Activated CD8-positive, alpha-beta T cell treated with anti-CD3 and anti-CD28 coated beads for 36 hours (primary cell): ENCODE measurements at regions not wholly inside any gene's neighbourhood (a gene's known extent, or its start where the extent isn't known, plus 50 kb on each side); places are given as distances from the start of the nearest gene placed in this dataset.

Source experiments
- ATAC-seq: fragments of 200-7000 bp; cut with Tn5 transposase; one replicate; pipeline ENCODE4 v1.10.0; 2021; ENCODE audit warnings: mild to moderate bottlenecking, moderate library complexity
- CTCF ChIA-PET: fragments of 350-600 bp; sonication (Branson Sonifier 250); formaldehyde crosslinking; loops from one replicate; lab custom pipeline; 2021; ENCODE audit warnings: antibody characterized with exemption; lab: Charles Lee
- POLR2A ChIA-PET: fragments of 350-600 bp; sonication (Branson Sonifier 250); formaldehyde crosslinking; loops from one replicate; lab custom pipeline; 2021; ENCODE audit warnings: antibody characterized with exemption; lab: Charles Lee
- DNase-seq: peaks from one replicate; pipeline ENCODE4 v3.0.0-alpha.2; 2020
- H3K27ac Mint-ChIP-seq: one replicate; pipeline ENCODE4 v1.8.0; 2021; ENCODE audit warnings: mild to moderate bottlenecking, mixed read lengths
- H3K27me3 Mint-ChIP-seq: one replicate; pipeline ENCODE4 v1.8.0; 2021; ENCODE audit warnings: mixed read lengths
- H3K36me3 Mint-ChIP-seq: one replicate; pipeline ENCODE4 v1.8.0; 2021; ENCODE audit warnings: low read depth, mixed read lengths
- H3K4me1 Mint-ChIP-seq: one replicate; pipeline ENCODE4 v1.8.0; 2021; ENCODE audit warnings: low read depth, mixed read lengths
- H3K4me3 Mint-ChIP-seq: one replicate; pipeline ENCODE4 v1.8.0; 2021; ENCODE audit warnings: mild to moderate bottlenecking, moderate library complexity, mixed read lengths
- H3K9me3 Mint-ChIP-seq: one replicate; pipeline ENCODE4 v1.8.0; 2021; ENCODE audit warnings: mixed read lengths
- CTCF ChIP-seq: fragments of 200-600 bp; IDR thresholded peaks from one replicate; pipeline ENCODE4 v1.8.0; 2022; ENCODE audit warnings: antibody characterized with exemption, mild to moderate bottlenecking
- intact Hi-C: fragments of 100-400 bp; cut with micrococcal nuclease; formaldehyde crosslinking; loops from one replicate; pipeline ENCODE4 v1.10.0; 2022

GRCh38 chr1:4083231-4084047 lies 183.4 kb upstream of the C1orf174 start:
- ATAC-seq (no peak), DNase-seq (no peak)
- Mint-ChIP-seq H3K27ac (no peak overlapping the region), H3K36me3 (no peaks in the 10 kb centered on the region), H3K27me3 (no peaks in the 10 kb centered on the region), H3K4me1 (no peaks in the 10 kb centered on the region), H3K9me3 (no peaks in the 10 kb centered on the region), H3K4me3 (no peak overlapping the region)
- TF ChIP-seq CTCF = no peak
- ChIA-PET POLR2A (no interaction called here), CTCF (no interaction called here)
- intact Hi-C loops = loop anchor here (1.0 kb wide), 1 partner anchor 13 kb away; no protein-coding TSS in a partner anchor

GRCh38 chr1:4084048-4084431 lies 184.0 kb upstream of the C1orf174 start:
- H3K27me3 Mint-ChIP-seq = no peaks in the 10 kb centered on the region
- H3K9me3 Mint-ChIP-seq = no peaks in the 10 kb centered on the region
- no peaks in the 10 kb centered on the region for H3K4me1 Mint-ChIP-seq
- ChIA-PET POLR2A (no interaction called here), CTCF (no interaction called here)
- no peak for DNase-seq
- intact Hi-C loops = no loop called here
- ATAC-seq = no peak
- no peak overlapping the region for H3K27ac Mint-ChIP-seq
- H3K36me3 Mint-ChIP-seq = no peaks in the 10 kb centered on the region
- no peak for TF ChIP-seq CTCF
- no peak overlapping the region for H3K4me3 Mint-ChIP-seq

DNA sequence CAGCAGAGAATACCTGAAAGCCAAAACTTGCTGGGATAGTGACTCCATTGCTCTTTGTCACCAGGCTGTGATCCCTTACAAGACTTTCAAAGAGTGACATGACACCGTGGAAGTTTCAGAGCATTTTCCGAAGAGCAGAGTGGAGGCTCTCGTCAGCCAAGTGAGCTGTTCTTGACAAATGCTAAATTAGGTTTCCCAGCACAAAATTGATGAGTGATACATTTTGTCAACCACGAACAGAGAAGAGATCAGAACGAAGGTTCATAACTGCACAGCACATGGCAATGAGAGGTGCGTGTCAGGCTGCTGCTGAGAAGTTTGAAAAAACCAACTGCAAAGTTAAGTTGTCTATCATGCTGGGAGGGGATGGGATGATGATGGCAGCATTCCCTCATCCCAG lies 184.4 kb upstream of the C1orf174 start:
- H3K36me3 Mint-ChIP-seq = no peaks in the 10 kb centered on the region
- CTCF ChIA-PET = no interaction called here
- no peaks in the 10 kb centered on the region for H3K9me3 Mint-ChIP-seq
- no peak overlapping the region for H3K27ac Mint-ChIP-seq
- POLR2A ChIA-PET = no interaction called here
- ATAC-seq = no peak
- H3K4me1 Mint-ChIP-seq = no peaks in the 10 kb centered on the region
- no peaks in the 10 kb centered on the region for H3K27me3 Mint-ChIP-seq
- intact Hi-C loops = no loop called here
- no peak for TF ChIP-seq CTCF
- no peak for DNase-seq
- no peak overlapping the region for H3K4me3 Mint-ChIP-seq

- Mint-ChIP-seq H3K36me3 (no peaks in the 10 kb centered on the region), H3K4me3 (no peak overlapping the region), H3K9me3 (no peaks in the 10 kb centered on the region), H3K27me3 (no peaks in the 10 kb centered on the region), H3K27ac (no peak overlapping the region), H3K4me1 (no peaks in the 10 kb centered on the region)
- TF ChIP-seq CTCF = no peak
- DNase-seq = no peak
- intact Hi-C loops = no loop called here
- POLR2A ChIA-PET = no interaction called here
- ATAC-seq = no peak
- CTCF ChIA-PET = no interaction called here
These were observed 184.8 kb upstream of the C1orf174 start for GRCh38 chr1:4084896-4085295.

DNA sequence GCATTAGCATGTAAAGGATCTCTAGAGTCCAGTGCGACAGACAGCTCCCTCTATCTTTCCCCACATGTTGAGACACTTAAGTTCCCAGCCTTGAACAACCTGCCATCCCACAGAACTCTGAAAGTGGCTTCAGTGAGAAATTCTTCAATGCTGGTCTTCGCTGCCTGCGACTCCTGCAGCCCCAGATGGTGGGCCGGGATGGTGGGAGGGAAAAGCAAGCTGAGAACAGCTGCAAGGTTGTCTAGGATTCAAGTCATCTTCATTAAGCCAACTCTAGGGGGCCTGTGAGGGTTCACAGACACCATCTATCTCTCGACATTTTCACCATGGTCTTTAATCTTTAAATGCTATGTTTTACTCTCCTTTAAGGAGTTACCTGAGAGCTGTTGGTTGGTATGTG lies 185.5 kb upstream of the C1orf174 start:
- Mint-ChIP-seq H3K36me3 (no peaks in the 10 kb centered on the region), H3K27ac (no peak overlapping the region), H3K4me3 (no peak overlapping the region), H3K4me1 (no peaks in the 10 kb centered on the region), H3K27me3 (no peaks in the 10 kb centered on the region), H3K9me3 (no peaks in the 10 kb centered on the region)
- POLR2A ChIA-PET = no interaction called here
- intact Hi-C loops = no loop called here
- no peak for TF ChIP-seq CTCF
- no peak for ATAC-seq
- CTCF ChIA-PET = no interaction called here
- DNase-seq = no peak
